SKM-1 (cell line): ENCODE measurements at regions not wholly inside any gene's neighbourhood (a gene's known extent, or its start where the extent isn't known, plus 50 kb on each side); places are given as distances from the start of the nearest gene placed in this dataset.

Source experiments
- DNase-seq: peaks from one replicate; lab custom pipeline; 2025; ENCODE audit not compliant: unreplicated experiment; lab: John Stamatoyannopoulos, UW

GRCh38 chr14:40204441-40205175 lies 772.4 kb upstream of the FBXO33 start:
- DNase-seq, result no peak

- DNase-seq, result no peak
These were observed 766.9 kb upstream of the FBXO33 start for GRCh38 chr14:40199101-40199500.

DNA sequence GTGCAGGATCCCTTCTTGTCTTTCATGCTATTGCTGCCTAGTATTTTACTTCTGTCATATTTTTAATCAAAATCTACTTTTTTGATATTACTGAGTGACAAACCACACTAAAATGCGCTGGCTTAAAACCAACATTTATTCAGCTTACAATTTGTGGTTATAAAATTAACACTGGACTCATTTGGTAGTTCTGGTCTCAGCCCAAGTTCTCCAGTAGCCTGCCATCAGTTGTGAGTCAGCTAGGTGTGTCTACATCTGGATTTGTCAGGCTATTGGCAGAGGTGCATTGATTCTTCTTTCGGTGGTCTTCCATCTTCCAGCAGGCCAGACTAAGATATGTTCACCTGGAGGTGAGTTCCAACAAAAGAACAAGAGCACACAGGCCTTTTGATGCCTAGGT lies 765.1 kb upstream of the FBXO33 start:
- DNase-seq, result no peak

GRCh38 chr14:40188006-40188405 lies 755.8 kb upstream of the FBXO33 start:
- no peak for DNase-seq

- no peak for DNase-seq
These were observed 731.9 kb upstream of the FBXO33 start for GRCh38 chr14:40164083-40164482.

GRCh38 chr14:40139657-40140056 lies 707.4 kb upstream of the FBXO33 start:
- DNase-seq, result no peak

GRCh38 chr14:40133463-40133862 lies 701.2 kb upstream of the FBXO33 start:
- DNase-seq, result no peak

- DNase-seq, result no peak
These were observed 696.9 kb upstream of the FBXO33 start for GRCh38 chr14:40129159-40129558.

GRCh38 chr14:40123816-40124215 lies 691.6 kb upstream of the FBXO33 start:
- DNase-seq, result no peak

DNA sequence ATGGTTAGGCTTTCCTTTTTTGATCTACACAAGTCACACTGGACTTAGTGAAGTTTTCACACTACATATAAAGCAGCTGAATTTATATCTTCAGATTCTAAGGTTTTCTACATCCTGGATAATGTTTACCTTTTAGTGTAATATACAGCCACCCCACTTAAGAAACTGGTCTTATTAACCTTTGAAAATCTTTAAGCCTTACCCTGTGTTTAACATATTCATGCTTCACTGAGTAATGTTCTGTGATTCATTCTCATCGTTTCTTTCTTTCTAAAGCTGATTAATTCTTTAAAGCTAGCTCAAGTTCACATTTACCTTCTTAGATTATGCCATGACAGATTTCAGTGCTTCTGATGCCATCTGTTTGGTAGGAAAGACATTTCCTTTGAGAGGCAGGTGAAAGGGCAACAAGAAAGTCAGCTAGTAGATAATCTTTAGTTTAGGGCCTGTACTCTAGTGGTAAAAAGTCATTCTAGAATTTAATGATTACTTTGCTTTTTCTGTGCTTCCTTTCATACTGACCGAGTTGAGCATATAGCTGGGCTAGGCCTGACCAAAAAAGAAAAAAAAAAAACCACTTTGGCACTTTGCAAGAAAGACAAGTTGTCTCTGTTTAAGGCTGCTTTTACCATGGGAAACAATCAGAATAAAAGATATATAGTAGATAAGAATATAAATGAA lies 690.9 kb upstream of the FBXO33 start:
- no peak for DNase-seq

DNA sequence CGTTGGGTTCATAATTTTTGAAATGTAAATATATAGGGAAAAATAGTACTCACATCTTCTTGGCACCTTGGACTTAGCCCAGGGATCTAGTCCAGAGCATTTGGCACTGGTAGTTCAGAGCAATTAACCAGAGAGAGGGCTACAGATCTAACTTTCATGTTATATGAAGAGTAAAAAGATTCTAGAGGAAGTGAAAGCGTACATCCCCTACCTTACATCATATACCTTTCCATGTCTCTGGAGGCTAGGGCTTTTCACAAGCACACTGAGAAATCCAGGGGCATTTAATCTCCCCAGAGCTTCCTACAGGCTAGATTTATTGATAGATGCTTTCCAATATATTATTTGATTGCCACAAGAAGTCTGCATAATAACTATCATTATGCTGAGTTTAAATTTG lies 687.5 kb upstream of the FBXO33 start:
- DNase-seq, result no peak

DNA sequence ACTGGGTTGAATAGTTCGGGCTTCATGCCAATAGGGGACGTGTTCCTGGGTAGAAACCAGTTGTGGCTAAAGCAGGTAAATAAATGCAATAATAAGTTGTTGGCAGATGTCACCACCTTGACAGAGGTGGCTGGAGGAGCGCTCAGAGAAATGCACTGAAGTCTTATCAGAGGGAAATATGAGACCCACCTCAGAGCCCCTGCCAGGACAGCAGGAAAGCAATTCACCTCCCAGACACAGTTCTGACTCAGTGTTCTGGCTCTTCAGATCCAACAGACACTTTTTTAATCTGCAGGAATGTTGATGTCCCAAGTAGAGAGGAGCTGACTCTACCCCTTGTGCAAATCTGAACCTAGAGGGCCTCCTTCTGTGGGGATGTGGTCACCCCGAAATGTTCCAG lies 687.1 kb upstream of the FBXO33 start:
- DNase-seq, result no peak

- DNase-seq, result no peak
These were observed 683.4 kb upstream of the FBXO33 start for GRCh38 chr14:40115583-40115982.

- DNase-seq, result no peak
These were observed 681.4 kb upstream of the FBXO33 start for GRCh38 chr14:40113671-40114070.

DNA sequence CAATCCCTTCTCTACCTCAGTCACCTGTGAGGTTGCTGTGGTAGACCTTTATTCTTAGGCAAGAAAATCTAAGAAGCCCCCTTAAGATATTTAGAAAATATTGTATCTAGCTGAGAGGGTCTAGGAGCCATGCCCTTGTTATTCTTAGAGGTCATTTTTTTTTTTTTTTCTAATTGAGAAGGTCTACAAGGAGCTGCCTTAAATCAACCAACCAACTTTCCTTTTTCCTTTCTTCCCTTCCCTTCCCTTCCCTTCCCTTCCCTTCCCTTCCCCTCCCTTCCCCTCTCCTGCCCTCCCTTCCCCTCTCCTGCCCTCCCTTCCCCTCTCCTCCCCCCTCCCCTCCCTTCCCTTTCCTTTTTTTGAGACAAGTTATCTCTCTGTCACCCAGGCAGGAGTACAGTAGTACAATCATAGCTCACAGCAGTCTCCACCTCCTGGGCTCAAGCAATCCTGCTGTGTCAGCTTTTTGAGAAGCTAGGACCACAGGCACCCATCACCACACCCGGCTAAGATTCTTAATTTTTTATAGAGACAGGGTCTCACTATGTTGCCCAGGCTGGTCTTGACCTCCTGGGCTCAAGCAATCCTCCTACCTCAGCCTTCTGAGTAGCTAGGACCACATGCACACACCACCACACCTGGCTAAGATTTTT lies 668.4 kb upstream of the FBXO33 start:
- no peak for DNase-seq

DNA sequence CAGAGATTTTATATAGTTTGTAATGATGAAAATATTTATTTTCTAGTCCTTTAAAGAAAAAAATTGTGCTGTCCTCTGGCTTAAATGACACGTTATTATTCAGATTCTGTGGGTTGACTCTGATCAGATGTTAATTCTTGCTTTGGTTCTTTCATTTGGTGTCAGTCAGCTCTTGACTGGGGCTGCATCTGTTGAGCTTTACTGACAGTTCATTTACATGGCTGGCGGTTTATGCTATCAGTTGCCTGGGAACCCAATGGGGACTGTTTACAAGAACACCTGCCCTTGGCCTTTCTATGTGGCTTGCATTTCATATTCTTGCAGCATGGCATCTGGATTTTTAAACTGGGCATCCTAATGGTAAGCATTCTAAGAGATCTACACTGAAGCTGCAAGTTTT lies 667.1 kb upstream of the FBXO33 start:
- DNase-seq, result no peak

DNA sequence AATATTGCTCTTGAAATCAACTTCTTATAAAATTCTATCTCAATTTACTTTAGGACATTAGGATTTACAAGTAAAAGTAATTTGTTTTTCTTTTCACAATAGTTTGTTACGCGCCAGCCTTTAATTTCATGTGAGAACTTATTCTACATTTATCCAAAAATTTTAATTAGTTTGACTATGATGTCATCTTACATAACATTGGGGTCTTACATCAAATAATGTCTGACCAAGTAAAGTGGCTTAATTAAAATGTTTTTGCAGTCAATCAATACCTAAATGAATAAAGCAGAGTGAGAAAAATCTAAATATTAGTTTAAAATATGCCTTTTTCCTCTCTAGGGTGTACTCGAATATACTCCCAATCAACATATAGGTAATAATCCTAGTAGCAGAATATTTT lies 666.2 kb upstream of the FBXO33 start:
- DNase-seq, result no peak

DNA sequence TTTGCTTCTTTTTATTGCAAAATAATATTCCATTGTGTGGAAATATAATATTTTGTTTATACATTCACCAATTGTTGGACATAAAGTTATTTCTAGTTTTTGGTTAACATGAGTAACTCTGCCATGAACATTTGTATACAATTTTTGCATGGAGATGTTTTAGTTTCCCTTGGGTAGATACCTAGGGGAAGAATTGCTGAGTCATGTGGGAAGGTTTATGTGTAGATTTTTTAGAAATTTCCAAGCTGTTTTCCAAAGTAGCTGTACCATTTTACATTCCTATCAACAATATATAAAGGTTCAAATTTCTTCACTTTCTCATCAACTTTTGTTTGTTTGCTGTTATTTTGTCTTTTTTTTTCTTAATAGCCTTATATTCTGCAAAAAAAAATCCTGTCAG lies 664.7 kb upstream of the FBXO33 start:
- DNase-seq, result no peak

- no peak for DNase-seq
These were observed 661.6 kb upstream of the FBXO33 start for GRCh38 chr14:40093800-40094199.

DNA sequence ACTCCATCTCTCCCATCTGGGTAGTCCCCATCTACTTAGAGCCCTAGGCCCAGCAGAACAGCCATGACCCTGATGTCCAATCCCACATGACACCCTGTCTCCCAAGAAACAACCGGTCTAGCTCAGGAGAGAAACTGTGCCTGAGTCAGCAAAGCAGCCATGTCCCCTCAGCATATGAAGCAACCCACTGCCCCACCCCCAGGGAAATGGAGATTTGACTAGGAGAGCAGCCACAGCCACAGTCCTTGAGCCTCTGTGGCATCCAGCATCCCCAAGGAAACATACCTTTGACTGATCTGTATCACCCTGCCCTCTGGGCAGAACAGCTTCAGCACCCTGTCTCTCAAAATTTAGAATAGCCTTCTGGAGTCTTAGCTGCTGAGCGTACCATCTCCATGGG lies 641.9 kb upstream of the FBXO33 start:
- no peak for DNase-seq

DNA sequence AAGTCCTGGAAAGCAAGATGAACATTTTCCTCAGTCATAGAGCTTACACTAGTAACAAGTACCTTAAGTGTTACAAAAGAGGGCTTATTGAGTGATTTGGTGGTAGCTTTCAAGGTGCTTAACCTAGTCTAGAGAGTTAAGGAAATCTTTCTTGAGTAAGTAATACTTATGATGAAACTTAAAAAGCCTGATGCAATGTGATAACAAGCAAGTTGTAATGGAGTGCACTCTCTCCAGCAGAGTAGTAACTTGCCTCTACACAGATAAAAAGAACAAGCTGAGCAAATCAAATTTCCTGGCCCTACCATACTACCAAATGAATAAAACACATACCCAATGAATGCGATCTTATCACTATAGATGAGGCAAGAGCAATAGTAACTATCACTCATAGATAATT lies 639.9 kb upstream of the FBXO33 start:
- DNase-seq, result no peak
